ENCODE measurements at regions not wholly inside any gene's neighbourhood (a gene's known extent, or its start where the extent isn't known, plus 50 kb on each side); places are given as distances from the start of the nearest gene placed in this dataset.

DNA sequence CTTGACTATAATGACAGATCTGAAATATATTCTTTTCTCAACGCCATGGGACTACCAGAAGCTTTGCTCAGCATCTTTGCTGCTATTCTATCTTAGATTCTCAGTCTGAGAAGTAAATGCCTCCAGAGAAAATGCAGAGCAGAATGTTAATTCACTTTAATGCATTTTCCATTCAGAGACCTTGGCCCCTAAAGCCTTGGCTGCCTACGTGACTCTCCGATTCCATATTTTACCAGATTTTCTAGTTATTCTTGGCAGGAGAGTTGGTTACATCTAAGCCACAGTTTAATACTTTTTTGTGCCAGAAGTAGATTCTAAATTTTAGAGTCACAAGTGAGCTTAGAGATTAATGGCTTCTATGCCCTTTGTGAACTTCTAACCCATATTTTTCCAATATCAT lies 837.1 kb upstream of the POU3F3 start:
- DNase-seq (ENCODE audit: low read depth), result no peak
- TF ChIP-seq, protein P1, sequence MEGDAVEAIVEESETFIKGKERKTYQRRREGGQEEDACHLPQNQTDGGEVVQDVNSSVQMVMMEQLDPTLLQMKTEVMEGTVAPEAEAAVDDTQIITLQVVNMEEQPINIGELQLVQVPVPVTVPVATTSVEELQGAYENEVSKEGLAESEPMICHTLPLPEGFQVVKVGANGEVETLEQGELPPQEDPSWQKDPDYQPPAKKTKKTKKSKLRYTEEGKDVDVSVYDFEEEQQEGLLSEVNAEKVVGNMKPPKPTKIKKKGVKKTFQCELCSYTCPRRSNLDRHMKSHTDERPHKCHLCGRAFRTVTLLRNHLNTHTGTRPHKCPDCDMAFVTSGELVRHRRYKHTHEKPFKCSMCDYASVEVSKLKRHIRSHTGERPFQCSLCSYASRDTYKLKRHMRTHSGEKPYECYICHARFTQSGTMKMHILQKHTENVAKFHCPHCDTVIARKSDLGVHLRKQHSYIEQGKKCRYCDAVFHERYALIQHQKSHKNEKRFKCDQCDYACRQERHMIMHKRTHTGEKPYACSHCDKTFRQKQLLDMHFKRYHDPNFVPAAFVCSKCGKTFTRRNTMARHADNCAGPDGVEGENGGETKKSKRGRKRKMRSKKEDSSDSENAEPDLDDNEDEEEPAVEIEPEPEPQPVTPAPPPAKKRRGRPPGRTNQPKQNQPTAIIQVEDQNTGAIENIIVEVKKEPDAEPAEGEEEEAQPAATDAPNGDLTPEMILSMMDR (IDR thresholded peaks at IDR 0.05; ENCODE audit: insufficient read depth, low read depth, low read length, missing control alignments), result no peak
- no peak overlapping the region for H3K4me3 ChIP-seq (ENCODE audit: low read depth, low read length)

DNA sequence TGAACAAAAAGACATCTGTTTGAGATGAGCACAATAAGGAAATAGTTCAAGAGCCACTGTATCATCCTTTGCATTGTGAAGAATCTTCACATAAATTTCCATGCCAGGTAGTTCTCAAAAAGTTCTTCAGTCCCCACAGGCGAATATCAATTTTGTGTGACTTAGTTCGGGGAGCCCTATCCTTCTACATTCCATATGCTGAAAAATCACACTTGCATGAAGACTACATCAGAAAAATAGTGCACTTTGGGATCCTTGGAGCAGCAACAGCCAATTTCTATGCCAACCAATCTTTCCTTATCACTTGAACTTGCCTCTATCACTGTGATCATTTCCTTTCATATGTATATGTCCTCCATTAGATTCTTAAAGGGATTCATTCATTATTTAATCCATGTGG lies 830.6 kb upstream of the POU3F3 start:
- DNase-seq (ENCODE audit: low read depth), result no peak
- no peak overlapping the region for H3K4me3 ChIP-seq (ENCODE audit: low read depth, low read length)
- TF ChIP-seq, protein P1 (IDR thresholded peaks at IDR 0.05; ENCODE audit: insufficient read depth, low read depth, low read length, missing control alignments), result no peak

DNA sequence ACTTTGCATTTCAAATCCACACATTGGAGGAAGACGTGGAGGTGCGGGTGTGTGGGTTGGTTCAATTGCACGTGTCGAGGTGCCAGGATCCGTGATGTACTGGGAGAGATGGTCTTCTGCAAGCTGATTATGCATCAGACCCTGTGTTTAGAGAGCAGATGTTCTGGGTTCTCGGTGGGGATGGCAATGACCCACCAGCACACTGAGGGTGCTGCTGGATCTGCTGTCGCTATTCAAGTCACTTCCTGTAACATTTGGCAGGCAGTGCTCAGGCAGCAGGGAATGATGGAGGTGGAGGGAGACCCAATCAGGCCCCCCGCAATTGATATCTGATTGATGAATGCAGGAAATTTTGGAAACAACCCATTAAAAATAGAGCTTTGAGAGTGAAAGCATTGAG lies 830.1 kb upstream of the POU3F3 start:
- DNase-seq (ENCODE audit: low read depth), result no peak
- H3K4me3 ChIP-seq (ENCODE audit: low read depth, low read length), result no peak overlapping the region
- TF ChIP-seq, protein P1 (IDR thresholded peaks at IDR 0.05; ENCODE audit: insufficient read depth, low read depth, low read length, missing control alignments), result no peak

DNA sequence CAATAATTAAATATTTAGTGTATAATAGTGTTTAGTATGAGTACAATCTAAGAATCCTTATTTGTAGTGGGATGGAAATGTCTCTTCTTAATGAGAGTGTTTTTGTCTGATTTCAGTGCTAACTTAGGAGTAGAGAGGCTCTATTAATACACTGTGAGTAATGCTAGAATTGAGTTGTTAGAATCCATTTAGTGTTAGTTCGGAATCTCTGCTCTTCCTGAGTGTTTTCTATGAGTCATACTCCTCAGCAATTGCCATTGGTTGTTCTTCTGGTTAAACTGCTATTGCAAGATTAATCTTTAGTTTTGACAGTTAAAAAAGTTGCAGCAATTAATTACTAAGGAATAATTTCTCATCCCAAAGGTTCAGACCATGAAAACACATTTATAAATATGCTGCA lies 828.6 kb upstream of the POU3F3 start:
- H3K4me3 ChIP-seq (ENCODE audit: low read depth, low read length), result no peak overlapping the region
- no peak for DNase-seq (ENCODE audit: low read depth)
- TF ChIP-seq, protein P1 (IDR thresholded peaks at IDR 0.05; ENCODE audit: insufficient read depth, low read depth, low read length, missing control alignments), result no peak

DNA sequence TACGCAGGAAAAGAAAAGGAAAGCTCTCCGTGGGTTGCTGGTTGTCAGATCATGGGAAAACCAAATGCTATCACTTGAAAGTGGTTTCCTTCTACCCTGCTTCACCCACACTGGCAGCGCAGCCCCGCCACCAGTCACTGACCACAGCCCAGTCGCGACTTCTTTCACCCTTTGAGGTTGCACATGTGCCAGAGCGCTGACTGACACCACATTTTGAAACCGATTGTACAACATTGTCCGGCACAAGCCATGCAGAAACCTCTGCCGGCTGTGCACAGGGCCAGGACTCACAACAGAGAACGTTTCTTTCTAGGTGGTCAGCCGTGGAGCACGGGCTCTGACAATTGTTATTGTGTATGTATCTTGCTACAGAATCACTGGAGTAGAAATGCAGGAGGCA lies 827.2 kb upstream of the POU3F3 start:
- H3K4me3 ChIP-seq (ENCODE audit: low read depth, low read length), result no peak overlapping the region
- TF ChIP-seq, protein P1 (IDR thresholded peaks at IDR 0.05; ENCODE audit: insufficient read depth, low read depth, low read length, missing control alignments), result no peak
- DNase-seq (ENCODE audit: low read depth), result no peak

DNA sequence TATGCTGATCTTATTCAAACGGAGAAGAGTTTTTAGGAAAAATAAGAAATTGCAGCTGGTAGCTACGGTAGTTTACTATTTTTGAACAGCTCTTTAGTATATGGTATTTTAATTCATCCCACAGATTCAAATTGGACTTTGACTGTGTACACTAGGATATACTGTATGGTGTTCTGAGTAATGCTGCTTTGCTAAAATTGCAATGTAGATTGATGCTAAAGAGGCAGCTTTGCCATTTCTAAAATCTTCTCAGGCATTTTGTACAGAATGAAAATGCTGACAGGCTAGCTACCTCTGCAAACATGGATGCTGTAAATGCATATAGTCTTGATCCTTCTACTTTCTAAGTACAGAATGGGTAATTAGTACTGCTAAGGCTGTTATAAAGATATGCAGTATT lies 826.6 kb upstream of the POU3F3 start:
- no peak overlapping the region for H3K4me3 ChIP-seq (ENCODE audit: low read depth, low read length)
- TF ChIP-seq, protein P1 (IDR thresholded peaks at IDR 0.05; ENCODE audit: insufficient read depth, low read depth, low read length, missing control alignments), result no peak
- no peak for DNase-seq (ENCODE audit: low read depth)

DNA sequence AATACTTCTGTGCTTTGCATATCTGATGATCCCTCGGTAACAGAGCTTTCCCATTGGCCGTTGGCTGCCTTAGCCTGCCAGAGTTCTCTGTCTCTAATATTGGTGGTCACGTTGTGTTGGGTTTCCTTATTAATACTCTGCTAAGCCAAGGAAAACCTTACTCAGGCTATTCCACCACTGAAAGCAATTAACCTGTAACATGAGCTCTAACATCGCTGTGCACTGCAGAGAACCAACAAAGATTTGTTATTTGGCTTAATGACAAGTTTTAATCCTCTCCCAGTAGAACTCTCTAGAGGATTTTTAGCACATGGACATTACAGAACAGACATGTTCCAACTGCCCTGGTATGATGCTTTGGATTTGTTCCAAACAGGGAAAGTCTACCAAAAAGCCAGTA lies 825.9 kb upstream of the POU3F3 start:
- DNase-seq (ENCODE audit: low read depth), result no peak
- no peak overlapping the region for H3K4me3 ChIP-seq (ENCODE audit: low read depth, low read length)
- TF ChIP-seq, protein P1 (IDR thresholded peaks at IDR 0.05; ENCODE audit: insufficient read depth, low read depth, low read length, missing control alignments), result no peak
